CD4-positive, alpha-beta T cell (primary cell): ENCODE measurements at regions not wholly inside any gene's neighbourhood (a gene's known extent, or its start where the extent isn't known, plus 50 kb on each side); places are given as distances from the start of the nearest gene placed in this dataset.

Experiments used
- ATAC-seq: fragments of 200-7000 bp; cut with Tn5 transposase; one replicate; pipeline ENCODE4 v1.10.0; 2022; ENCODE audit warnings: mild to moderate bottlenecking; ENCODE audit not compliant: poor library complexity
- CTCF ChIA-PET: fragments of 350-600 bp; sonication (Branson Sonifier 250); formaldehyde crosslinking; loops from one replicate; lab custom pipeline; 2021; ENCODE audit warnings: antibody characterized with exemption, inconsistent platforms; lab: Charles Lee
- POLR2A ChIA-PET: fragments of 350-600 bp; sonication (Branson Sonifier 250); formaldehyde crosslinking; loops from one replicate; lab custom pipeline; 2021; ENCODE audit warnings: antibody characterized with exemption, inconsistent platforms; lab: Charles Lee
- DNase-seq, 14 experiments: peaks; one replicate each; pipeline ENCODE4 v3.0.0-alpha.2; 2013 to 2020; ENCODE audit warnings: mixed read lengths in 2 of 14
- H3K27ac ChIP-seq, 2 donors: one replicate each; pipeline versions ENCODE4 v1.5.1 to v1.7.0; 2013; ENCODE audit warnings: low read length in 2 of 2, low read depth in 1 of 2, mild to moderate bottlenecking in 1 of 2
- H3K27me3 ChIP-seq, 2 experiments: 1 replicate in 1 of 2; 2 replicates in 1 of 2; pipeline versions ENCODE4 v1.6.1 to v1.7.0; 2013; ENCODE audit warnings: low read length in 2 of 2, control low read depth in 1 of 2, mild to moderate bottlenecking in 1 of 2, moderate library complexity in 1 of 2; ENCODE audit not compliant: insufficient read depth in 2 of 2, control insufficient read depth in 1 of 2
- H3K36me3 ChIP-seq: one replicate; pipeline ENCODE4 v1.6.1; 2013; ENCODE audit warnings: low read length, control low read depth; ENCODE audit not compliant: insufficient read depth
- H3K4me1 ChIP-seq: one replicate; pipeline ENCODE4 v1.6.1; 2013; ENCODE audit warnings: low read length, control low read depth; ENCODE audit not compliant: insufficient read depth
- H3K4me3 ChIP-seq: one replicate; pipeline ENCODE4 v1.5.1; 2013; ENCODE audit warnings: mild to moderate bottlenecking, low read length, moderate library complexity
- H3K9me3 ChIP-seq, 2 experiments: 1 replicate in 1 of 2; 2 replicates in 1 of 2; pipeline versions ENCODE4 v1.6.1 to v1.7.0; 2013; ENCODE audit warnings: low read length in 2 of 2, mild to moderate bottlenecking in 2 of 2, control low read depth in 1 of 2, moderate library complexity in 1 of 2; ENCODE audit not compliant: control insufficient read depth in 1 of 2, insufficient read depth in 1 of 2
- H3K27ac Mint-ChIP-seq: one replicate; pipeline ENCODE4 v1.8.0; 2020; ENCODE audit warnings: mixed read lengths
- H3K27me3 Mint-ChIP-seq: one replicate; pipeline ENCODE4 v1.8.0; 2021; ENCODE audit warnings: mixed read lengths
- H3K36me3 Mint-ChIP-seq: one replicate; pipeline ENCODE4 v1.8.0; 2021; ENCODE audit warnings: low read depth, mixed read lengths
- H3K4me1 Mint-ChIP-seq: one replicate; pipeline ENCODE4 v1.8.0; 2021; ENCODE audit warnings: low read depth, mixed read lengths
- H3K4me3 Mint-ChIP-seq: one replicate; pipeline ENCODE4 v1.8.0; 2020; ENCODE audit warnings: mild to moderate bottlenecking, mixed read lengths
- H3K9me3 Mint-ChIP-seq: one replicate; pipeline ENCODE4 v1.8.0; 2020; ENCODE audit warnings: mixed read lengths
- CTCF ChIP-seq: fragments of 200-600 bp; IDR thresholded peaks from one replicate; pipeline ENCODE4 v1.8.0; 2022; ENCODE audit warnings: antibody characterized with exemption, mild to moderate bottlenecking
- intact Hi-C, 2 experiments: fragments of 100-400 bp; cut with DNase I in 1 of 2; cut with micrococcal nuclease in 1 of 2; formaldehyde crosslinking; loops; one replicate each; pipeline versions ENCODE4 v1.15.1 to v1.9.0; 2023 to 2025; cut with DNase I, micrococcal nuclease

GRCh38 chr13:42413484-42413815 is 141.5 kb downstream of the AKAP11 start:
- H3K27me3 ChIP-seq, result no peaks in the 10 kb centered on the region
- no peak for ATAC-seq
- no peak overlapping the region for H3K27ac ChIP-seq
- no peaks in the 10 kb centered on the region for H3K27me3 Mint-ChIP-seq
- intact Hi-C loops, result loop anchor here in 1 of 2 experiments (5.0 kb wide), 1 partner anchor 46 kb away; no protein-coding TSS in a partner anchor
- H3K4me3 Mint-ChIP-seq, result no peak overlapping the region
- no peaks in the 10 kb centered on the region for H3K9me3 Mint-ChIP-seq
- no peak overlapping the region for H3K4me3 ChIP-seq
- no peaks in the 10 kb centered on the region for H3K9me3 ChIP-seq
- POLR2A ChIA-PET, result no interaction called here
- H3K36me3 Mint-ChIP-seq, result no peaks in the 10 kb centered on the region
- CTCF ChIA-PET, result no interaction called here
- H3K27ac Mint-ChIP-seq, result no peak overlapping the region
- no peaks in the 10 kb centered on the region for H3K4me1 ChIP-seq
- no peak for DNase-seq
- no peak for TF ChIP-seq CTCF
- H3K36me3 ChIP-seq, result no peaks in the 10 kb centered on the region
- no peaks in the 10 kb centered on the region for H3K4me1 Mint-ChIP-seq

DNA sequence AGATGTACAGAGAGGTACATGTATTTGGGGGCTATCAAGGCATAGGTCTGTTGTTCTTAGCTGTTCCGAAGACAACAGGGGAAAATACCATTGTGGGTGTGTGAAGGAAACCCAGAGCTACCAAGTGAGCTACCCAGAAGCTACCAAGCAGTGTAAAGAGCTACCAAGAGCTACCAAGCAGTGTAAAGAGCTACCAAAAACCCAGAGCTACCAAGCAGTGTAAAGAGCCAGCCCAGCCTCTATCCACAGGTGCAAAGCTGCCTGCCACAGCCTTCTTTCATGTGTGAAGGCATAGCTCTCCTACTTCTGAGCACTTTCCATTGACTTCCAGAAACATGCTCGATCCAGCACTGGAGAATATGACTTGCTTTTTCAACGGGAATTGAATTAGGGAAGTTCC is 145.7 kb downstream of the AKAP11 start:
- Histone ChIP-seq H3K4me3 (no peak overlapping the region), H3K9me3 (no peaks in the 10 kb centered on the region), H3K36me3 (no peaks in the 10 kb centered on the region), H3K4me1 (no peaks in the 10 kb centered on the region), H3K27me3 (no peaks in the 10 kb centered on the region), H3K27ac (no peak overlapping the region)
- TF ChIP-seq CTCF, result no peak
- POLR2A ChIA-PET, result no interaction called here
- CTCF ChIA-PET, result no interaction called here
- Mint-ChIP-seq H3K27ac (no peak overlapping the region), H3K4me3 (no peak overlapping the region), H3K36me3 (no peaks in the 10 kb centered on the region), H3K27me3 (no peaks in the 10 kb centered on the region), H3K9me3 (no peaks in the 10 kb centered on the region), H3K4me1 (no peaks in the 10 kb centered on the region)
- intact Hi-C loops, result no loop called here
- ATAC-seq, result no peak
- no peak for DNase-seq

DNA sequence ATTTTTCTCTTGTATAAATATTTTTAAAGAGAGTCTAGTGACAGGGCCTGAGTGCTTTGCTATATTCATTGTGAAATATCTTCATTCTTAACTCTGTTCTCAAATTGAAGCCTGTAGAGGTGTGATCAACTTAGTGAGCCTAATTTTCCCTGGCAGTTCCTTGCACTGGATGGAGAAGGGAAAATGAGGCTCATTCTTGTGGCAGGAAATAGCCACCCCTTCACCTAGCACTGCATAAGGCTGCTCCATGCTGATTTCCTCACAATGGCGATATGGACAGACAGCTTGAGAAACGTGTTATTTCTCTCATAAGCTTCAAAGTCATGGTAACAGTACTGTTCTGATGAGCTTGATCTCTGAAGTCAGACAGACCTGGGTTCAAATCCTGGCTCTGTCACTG is 146.2 kb downstream of the AKAP11 start:
- Mint-ChIP-seq H3K4me3 (no peak overlapping the region), H3K9me3 (peaks cover 3% of the 10 kb centered on the region), H3K27ac (no peak overlapping the region), H3K27me3 (no peaks in the 10 kb centered on the region), H3K4me1 (no peaks in the 10 kb centered on the region), H3K36me3 (no peaks in the 10 kb centered on the region)
- H3K4me1 ChIP-seq, result no peaks in the 10 kb centered on the region
- ATAC-seq (no peak), DNase-seq (no peak)
- no peak overlapping the region for H3K27ac ChIP-seq
- TF ChIP-seq CTCF, result no peak
- no peak overlapping the region for H3K4me3 ChIP-seq
- intact Hi-C loops, result no loop called here
- H3K9me3 ChIP-seq, result no peaks in the 10 kb centered on the region
- CTCF ChIA-PET, result interaction anchor here (1.3 kb wide), 1 partner anchor 14 kb away, joined by 3 read pairs; no protein-coding TSS in a partner anchor
- H3K36me3 ChIP-seq, result no peaks in the 10 kb centered on the region
- POLR2A ChIA-PET, result no interaction called here
- H3K27me3 ChIP-seq, result no peaks in the 10 kb centered on the region
